Head of caudate nucleus (tissue), 42 donors: ENCODE measurements at regions not wholly inside any gene's neighbourhood (a gene's known extent, or its start where the extent isn't known, plus 50 kb on each side); places are given as distances from the start of the nearest gene placed in this dataset.
A peak's percentile ranks its signal among the peaks of the same experiment; 100 is the strongest.
"Not testable (repeated sequence)": the region's sequence is repeated elsewhere in the genome, so short reads cannot be mapped to it uniquely, and the experiment has no call there.

Experiments used
- DNase-seq, 42 donors: peaks; one replicate each; pipeline versions ENCODE4 v3.0.0 to v3.0.0-alpha.2; 2020 to 2021; ENCODE audit warnings: mixed read lengths in 7 of 42
- intact Hi-C: fragments of 100-400 bp; cut with DNase I; formaldehyde crosslinking; loops from one replicate; pipeline ENCODE4 v1.15.0; 2022

- intact Hi-C loops = no loop called here
- no peak for DNase-seq
Observed at GRCh38 chr3:193962986-193963685, 172.8 kb upstream of the HES1 start.

DNA sequence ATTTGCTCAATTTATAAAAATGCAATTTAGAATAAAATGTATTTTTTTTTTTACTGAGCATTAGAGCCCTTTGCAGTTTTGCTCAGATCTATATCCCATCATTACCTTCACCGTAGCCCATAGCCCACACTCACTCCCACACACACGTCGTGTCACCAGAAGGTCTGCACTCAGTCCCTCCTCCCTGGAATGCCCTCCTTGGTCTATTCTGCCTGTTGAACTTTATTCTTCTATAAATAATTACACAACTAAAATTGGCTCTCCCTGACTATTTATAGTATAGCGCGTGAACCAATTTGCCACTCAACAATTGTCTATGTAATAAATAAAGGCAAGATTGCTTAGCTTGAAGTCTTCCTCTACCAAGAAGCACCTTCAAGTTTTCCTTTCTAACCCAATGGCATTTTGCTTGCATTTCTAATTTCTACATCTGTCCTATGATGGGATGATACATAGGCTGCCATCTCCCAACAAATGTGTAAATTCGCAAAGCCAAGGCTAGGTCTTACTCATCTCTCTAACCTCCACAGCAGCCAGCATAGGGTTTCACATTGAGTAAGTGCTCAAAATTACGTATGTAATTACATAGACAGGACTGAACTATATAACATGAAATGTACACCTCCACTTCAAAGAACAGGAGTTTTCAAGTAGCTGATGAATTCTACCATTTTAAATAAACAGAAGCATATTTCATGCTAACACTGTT is 172.0 kb upstream of the HES1 start:
- no peak for DNase-seq
- intact Hi-C loops = no loop called here

GRCh38 chr3:193964517-193964880 is 171.4 kb upstream of the HES1 start:
- no peak for DNase-seq
- intact Hi-C loops = no loop called here

DNA sequence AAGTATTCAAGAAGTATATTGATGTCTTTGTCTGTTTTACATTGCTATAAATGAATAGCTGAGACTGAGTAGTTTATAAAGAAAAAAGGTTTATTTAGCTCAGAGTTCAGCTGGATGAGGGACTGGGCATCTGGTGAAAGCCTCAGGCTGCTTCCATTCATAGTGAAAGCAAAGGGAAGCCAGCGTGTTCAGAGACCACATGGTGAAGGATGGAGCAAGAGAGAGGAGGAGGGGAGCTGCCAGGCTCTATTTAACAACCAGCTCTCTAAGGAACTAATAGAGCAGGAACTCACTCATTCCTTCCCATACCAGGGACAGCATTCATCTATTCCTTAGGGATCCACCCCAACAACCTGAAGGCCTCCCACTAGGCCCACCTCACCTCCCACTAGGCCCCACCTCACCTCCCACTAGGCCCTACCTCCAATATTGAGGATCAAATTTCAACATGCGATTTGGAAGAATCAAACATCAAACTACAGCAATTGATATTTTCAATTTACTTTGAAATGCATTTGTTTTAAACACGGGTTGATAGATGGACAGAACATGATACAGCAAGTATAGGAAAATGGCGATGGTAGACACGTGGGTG is 167.5 kb upstream of the HES1 start:
- intact Hi-C loops = no loop called here
- no peak for DNase-seq

DNA sequence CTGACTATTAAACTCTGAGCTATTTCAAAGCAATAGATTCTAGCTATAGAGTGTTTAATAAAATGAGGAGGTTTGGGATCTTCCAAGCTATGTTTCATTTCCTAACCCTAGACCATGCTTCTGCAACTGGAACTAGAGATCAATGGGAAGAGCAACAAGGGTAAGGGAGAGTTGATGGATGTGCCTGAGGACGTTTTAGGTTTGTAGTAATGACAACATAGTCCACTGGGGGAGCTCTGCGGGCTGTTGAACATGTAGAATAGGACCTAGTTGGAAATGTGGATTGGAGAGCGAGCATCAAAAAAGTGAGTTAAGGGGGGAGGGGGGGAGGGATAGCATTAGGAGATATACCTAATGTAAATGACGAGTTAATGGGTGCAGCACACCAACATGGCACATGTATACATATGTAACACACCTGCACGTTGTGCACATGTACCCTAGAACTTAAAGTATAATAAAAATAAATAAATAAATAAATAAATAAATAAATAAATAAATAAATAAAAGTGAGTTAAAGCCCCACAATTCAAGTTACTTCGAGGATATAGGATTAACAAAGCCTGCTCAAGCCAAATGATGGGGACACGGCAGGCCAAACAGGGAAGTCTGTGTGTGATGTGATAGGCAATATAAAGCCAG is 165.7 kb upstream of the HES1 start:
- intact Hi-C loops = not testable (repeated sequence)
- DNase-seq = peak in 12 of 42 donors; percentile 9 to 66 (median 28)

GRCh38 chr3:193970773-193971206 is 165.2 kb upstream of the HES1 start:
- intact Hi-C loops = no loop called here
- no peak for DNase-seq

DNA sequence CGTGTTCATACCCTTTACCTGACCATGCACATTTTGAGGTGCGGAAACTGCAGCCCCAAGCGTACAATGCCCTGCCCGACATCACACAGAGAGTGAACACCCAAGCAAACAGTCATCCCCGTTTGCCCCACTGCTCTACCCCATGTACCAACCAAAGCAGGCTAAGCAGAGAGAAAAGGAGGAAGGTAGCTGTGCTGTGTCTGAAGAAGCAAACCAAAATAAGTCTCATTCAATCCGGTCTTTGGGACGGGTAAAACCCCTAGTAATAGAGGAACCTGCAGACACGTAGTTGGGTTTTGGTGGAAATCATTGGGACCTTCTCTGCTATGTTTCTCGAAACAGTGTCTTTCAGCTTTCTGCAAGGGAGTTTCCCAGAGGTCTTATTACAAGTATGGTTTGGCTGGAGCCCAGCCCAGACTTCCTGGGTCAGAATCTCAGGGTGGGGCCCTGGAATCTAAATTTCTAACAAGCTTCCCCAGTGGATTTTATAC is 164.6 kb upstream of the HES1 start:
- intact Hi-C loops = no loop called here
- DNase-seq = no peak

DNA sequence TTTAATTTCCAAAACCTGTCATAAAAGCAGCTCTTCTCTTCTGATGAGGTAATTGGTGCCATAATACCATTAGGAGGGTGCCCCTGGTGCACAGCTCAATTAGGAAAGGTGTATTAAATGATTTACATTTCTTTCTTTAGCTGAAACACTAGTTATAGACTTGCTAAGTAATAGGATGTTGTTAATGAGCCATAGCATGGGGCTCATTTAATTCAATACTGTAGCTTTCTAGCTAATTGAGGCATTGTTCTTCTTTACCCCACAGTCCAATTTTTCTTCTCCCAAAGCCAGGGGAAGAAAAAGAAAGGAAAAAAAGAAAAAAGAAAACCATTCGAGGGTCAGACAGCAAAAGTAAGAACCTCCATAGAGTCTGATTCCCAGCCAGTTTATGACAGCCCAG is 164.0 kb upstream of the HES1 start:
- no peak for DNase-seq
- intact Hi-C loops = no loop called here

GRCh38 chr3:193972832-193973231 is 163.1 kb upstream of the HES1 start:
- DNase-seq = no peak
- intact Hi-C loops = no loop called here

DNA sequence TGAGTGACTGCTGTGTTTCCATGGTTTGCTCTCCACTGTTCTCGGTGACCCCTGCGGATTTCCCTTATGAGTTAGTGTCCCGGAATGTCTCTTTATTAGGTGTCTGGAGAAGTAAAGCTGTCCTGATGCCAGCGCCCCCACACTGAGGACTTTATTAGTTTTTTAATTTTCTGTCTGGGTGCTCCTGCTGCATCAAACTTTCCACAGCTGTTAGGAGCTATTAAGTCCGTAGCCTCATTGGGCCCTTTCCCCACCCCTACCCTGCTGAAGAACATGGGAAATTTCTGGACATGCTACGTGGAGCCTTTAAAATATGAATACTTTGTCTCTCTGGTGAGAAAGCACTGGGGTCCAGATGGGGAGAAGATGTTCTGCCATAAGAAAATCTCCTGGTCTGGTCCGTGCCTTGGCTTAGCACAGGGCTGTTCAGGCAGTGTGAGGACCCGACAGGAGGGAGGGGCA is 161.7 kb upstream of the HES1 start:
- no peak for DNase-seq
- intact Hi-C loops = no loop called here

DNA sequence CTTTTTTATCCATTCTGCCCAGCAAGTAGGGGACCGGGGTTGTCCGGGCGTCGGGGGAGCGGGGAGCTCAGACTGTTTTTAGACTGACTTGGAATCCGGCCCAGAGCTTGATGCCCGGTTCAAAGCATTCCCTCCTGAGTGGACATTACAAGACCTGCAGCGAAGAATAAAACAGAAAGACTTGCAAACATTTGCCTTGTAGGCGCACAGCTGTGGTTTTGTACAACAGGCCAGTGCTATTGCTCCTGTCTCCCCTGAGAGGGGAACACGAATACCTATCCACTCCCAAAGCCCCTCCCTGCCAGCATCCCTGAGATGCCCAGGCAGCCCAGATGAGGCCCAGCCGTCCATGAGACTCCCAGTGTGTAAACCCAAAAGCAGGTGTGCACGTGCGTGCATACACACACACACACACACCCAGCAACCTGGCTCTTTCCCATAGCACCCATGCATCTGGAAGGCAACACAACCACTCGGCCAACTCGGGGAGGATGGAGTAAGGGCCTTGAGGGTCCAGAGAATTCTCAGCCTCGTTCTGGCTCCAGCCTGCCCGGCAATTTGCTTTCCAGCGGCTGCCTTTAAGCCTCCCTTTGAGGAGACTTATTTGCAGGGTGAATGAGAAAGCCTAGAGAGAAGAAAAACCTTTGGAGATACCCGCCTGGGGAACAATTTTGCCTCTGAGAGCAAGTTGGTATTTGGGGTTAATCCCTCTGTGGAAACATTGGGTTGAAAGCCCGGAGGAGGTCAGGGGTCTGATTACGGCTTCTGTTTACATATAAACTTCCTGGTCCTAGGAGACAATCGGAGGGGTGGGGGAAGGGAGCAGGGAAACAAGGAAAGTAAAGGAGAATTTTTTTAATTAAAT is 161.0 kb upstream of the HES1 start:
- DNase-seq = peak in 1 of 42 donors; percentile 10
- intact Hi-C loops = no loop called here

DNA sequence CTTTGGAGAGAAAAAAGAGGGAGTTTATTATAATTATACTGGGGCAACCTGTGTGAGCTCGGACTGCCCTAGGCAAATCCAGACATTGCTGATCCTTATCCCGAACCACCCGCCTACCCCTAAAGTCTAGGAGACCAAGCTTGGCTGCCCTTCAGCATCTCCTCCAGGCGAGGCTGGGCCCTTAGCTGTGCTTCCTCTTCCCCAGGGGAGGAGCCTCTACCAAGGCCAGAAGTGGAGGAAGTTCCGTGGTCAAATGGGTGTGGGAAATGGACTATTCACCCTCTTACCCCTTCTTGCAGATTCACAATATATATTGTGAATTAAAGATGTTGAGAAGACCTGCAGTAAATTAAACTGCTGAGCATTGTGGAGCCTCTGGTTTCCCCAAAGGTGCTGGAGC is 158.3 kb upstream of the HES1 start:
- intact Hi-C loops = no loop called here
- DNase-seq = no peak

DNA sequence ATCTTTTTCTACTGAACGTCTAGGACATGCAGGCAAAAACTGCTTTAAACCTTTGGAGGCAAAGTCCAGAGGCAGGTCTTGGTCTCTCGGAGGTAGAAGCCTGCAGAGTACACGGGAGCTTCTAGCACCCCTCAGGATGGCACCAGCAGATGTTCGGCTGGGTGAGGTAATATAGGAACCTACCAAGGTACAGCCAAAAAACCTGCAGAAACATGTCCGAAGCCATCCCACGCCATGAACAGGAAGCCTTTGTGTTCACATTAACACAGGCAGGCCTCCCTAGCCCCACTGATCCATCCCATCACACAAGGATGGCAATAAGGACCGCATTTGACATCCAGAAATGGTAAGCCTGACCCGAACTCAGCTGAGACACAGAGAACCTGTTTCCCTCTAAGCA is 157.9 kb upstream of the HES1 start:
- intact Hi-C loops = no loop called here
- DNase-seq = no peak

DNA sequence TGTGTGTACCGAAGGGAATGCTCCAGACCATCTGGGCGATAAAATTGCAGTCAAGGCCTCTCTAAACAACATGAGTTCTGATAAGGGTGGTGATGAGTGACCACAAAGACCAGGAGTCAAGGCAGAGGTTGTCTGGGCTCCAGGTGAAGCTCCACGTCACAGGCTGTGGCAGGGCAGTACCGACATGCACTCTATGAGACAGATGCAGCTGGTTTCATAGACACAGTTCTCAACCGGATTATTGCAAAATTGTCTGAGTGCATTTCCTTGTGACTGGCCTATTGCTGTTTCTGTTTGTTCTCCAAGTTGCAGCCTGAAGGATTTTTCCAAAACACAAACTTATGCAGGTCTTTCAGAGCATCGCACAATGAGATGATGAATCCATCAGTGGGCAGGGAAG is 157.5 kb upstream of the HES1 start:
- intact Hi-C loops = no loop called here
- DNase-seq = no peak

DNA sequence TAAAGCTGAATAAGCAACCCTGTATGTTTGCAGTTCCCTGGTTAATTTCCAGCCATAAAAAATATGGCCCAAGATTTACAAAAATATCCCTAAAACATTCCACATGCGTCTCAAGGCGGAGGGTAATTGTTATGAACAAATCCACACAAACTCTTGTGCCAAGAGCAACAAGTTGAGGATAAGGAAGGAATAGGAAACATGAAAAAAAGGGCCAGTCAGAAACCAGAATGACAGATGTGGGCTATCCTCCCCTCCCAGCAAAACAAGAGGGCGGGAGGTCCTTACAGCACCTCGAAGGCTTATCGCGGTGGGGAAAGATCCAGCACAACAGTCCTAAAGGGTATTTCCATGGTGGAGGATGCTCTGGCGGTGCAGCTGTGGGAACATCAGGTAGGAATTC is 155.6 kb upstream of the HES1 start:
- DNase-seq = no peak
- intact Hi-C loops = no loop called here

DNA sequence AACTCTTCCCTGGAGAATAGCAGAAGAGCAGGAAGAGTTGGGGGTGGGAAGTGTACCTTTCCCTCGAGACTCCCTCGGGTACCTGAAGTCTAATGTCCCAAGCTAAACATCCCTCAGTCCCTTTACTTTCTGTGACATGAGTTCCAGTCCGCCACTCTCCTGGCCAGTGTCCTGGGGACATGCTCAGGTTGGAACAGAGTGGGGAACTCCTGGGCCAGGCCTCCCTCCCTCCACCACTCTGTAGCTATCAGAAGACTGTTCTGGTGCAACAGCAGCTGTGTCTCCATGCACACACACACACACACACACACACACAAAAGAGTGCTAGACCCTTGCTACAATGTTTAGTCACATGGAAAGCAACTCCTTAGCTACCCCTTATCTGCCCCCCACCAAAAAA is 155.0 kb upstream of the HES1 start:
- intact Hi-C loops = no loop called here
- DNase-seq = no peak

- DNase-seq = no peak
- intact Hi-C loops = no loop called here
Observed at GRCh38 chr3:193981504-193981903, 154.4 kb upstream of the HES1 start.

- peak in 39 of 42 donors; percentile 6 to 82 (median 47) for DNase-seq
- intact Hi-C loops = no loop called here
Observed at GRCh38 chr3:193982258-193982659, 153.7 kb upstream of the HES1 start.
